CD1c-positive myeloid dendritic cell (primary cell): ENCODE measurements at regions not wholly inside any gene's neighbourhood (a gene's known extent, or its start where the extent isn't known, plus 50 kb on each side); places are given as distances from the start of the nearest gene placed in this dataset.
A peak's percentile ranks its signal among the peaks of the same experiment; 100 is the strongest.

Experiments
- DNase-seq: peaks from one replicate; pipeline ENCODE4 v3.0.0-alpha.2; 2016; ENCODE audit errors: extremely low spot score

DNA sequence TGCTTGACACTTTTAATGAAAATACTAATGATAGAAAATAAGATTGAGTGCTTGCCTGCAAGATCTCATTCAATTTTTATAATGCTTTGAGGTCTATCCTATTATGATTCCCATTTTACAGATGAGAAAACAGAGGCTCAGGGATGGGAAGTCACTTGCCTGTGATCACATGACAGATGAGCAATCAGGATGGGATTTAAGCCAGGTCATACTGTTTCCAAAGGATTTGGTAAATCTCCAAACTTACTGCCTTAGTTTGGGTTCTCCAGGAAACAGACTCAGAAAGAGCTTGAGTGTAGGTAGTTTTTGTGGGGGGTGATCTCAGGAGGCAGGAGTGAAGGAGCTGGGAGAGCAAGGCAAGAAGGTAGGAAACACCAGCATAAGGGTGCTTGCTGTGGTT, 456.3 kb downstream of the MAFB start:
- DNase-seq: no peak

DNA sequence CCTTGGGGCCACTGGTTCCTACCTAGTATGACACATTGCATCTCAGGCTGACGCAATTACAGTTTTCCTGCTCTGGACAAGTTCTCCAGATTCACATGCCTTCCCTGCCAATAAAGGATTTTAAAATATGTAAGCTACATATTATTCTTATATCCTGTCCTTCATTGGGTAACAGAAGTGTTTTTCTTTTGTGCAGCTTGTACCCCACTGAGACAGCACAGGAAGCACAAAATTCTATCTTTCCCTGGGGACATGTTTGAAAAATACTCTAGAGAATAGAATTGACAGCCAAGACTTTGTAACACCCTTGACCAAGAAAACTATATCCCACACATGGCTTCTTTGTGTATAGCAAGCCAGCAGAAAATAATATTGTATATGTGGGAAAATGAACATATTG, 456.8 kb downstream of the MAFB start:
- no peak for DNase-seq

DNA sequence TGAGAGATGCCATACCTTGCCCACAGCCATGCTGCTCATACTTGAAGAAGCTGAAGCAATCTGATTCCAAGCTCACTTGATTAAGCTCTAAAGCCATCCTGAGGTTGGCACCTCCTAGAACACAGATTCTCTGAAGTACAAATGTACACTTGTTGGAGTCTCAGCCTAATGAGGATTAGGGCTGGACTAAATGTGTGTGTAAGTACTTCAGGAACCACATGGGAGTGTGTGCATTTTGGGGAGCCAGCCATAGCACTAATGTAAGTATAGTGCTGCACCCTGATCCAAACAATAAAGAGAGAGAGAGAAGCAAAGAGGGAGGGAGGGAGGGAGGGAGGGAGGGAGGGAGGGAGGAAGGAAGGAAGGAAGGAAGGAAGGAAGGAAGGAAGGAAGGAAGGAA, 458.6 kb downstream of the MAFB start:
- no peak for DNase-seq

DNA sequence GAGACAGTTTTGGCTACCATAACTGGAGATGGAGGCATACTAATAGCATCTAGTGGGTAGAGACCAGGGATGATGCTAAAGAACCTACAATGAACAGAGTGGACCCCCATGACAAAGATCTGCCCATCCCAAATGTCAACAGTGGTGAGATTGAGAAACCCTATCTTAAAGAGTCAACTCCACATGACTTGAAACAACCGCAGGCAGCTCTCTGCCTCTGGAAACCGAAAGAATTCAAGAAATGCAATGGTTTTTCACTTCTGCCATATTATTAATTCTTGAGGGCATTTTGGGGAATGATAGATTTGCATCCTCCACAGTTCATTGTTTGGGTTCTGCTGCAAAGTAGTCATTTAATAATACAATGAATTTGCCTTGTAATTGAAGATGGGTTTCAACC, 463.4 kb downstream of the MAFB start:
- DNase-seq: no peak

DNA sequence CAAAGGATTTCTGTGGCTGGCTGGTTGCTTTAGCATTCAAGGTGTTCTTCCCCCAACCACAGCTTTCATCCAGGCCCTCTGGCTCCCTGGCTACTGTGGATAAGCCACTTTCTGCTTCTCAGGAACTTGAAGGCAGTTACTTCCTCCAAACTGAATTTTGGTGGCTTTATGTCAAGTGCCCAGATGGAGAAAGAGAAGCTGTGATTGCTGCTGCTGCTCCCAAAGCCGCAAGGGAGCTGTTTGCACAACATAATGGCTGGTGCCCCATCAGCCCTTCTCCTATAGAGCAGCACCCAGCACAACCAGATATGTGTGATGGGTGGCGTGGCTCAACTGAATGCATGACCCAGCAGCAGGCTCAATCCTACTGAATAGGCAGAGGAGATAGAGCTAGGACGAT, 465.2 kb downstream of the MAFB start:
- no peak for DNase-seq

DNA sequence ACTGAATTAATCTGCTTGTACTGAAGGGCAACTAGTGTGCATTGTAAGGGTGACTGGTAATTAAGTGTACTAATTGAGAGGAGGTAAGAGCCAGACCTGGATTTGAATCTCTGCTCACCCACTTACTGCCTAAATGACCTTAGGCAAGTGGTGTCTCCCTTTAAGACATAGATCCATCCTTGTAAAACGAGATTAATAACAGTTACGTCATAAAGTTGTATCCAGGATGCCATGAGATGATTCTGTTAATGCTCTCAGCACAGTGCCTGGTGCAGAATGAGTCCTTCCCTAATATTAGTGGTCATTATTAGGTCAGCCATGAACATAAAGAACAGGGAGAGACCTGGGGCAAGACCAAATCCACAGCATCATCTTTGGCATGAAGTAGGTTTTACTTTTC, 470.1 kb downstream of the MAFB start:
- no peak for DNase-seq

DNA sequence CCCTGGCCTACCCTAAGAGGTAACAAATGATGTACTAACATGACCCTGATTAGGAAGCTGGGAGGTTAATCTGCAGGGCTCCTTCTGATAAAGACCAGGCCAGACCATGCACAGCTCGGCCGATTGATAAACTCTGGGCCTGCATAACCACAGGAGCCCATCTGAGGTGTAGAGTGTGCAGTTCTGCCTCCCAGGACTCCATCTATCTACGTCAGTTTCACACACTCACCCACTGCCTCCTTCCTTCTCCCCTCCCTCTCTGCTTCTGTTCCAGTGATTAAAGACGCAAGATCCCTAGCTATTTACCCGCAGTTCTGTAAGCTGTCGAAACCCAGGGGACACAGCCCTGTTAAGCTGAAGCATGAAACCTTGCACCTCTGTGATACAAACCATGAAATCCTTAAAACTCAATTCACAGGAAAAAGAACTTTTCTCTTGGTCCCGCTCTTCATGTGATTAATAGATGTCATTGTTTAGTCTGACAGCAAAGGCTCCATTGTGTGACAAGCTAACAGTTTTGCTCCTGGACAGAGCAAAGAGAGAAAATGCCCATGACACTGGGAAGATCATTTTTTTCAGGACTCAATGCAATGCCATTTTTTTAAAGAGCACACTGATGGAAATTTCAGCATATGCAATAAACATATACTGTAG, 470.6 kb downstream of the MAFB start:
- no peak for DNase-seq

DNA sequence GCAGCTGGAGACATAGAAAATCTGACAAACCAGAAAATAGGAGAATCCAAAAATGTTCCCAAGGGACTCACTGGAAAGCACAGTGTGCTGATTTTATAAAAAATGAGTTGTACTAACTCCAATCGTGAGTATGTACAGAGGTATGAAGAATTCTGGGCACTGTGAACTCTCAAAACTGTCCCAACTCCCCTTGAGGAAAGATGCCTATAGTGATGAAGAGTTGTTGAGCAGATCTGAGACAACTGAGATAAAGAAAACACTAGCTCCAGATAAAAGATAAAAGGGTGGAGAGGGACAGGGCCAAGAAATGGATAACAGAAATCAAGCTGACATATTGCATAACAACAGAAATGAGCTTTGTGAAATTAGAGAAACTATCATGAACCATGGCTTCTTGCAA, 481.4 kb downstream of the MAFB start:
- no peak for DNase-seq

DNA sequence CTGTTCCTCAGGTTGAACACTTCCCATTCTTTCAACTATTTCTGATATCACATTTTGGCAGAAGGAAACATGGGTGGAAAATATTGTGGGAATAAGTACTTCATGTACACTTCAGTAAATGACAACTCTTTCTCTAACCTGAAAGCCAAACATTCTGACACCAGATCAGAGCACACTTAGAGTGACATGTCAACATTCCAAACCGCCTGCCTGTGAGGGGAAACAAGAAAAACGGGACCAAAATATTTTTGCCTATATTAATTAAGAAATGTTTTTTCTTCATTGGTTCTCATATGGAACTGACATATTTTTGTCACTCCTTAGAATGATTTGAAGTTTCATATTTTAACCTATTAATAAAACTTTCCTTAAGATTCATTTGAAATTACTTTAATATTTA, 483.1 kb downstream of the MAFB start:
- no peak for DNase-seq

DNA sequence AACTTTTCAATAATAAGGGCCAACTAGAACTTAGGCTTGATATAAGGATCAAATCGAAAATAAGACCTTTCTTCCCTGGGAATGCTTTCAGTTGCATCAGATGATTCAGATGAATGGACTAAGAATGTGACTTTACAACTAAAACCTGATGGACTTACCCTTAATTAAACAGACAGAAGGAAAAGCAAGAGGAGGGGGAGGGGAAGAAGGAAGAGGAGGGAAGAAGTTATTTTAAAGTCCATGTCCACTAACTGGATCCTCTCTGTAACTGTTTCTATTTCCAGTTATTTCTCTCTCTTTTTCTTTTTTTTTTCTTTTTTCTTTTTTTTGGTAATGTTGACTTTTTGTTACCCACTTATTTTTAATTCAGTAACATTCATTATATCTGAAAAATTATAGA, 486.0 kb downstream of the MAFB start:
- DNase-seq: no peak

DNA sequence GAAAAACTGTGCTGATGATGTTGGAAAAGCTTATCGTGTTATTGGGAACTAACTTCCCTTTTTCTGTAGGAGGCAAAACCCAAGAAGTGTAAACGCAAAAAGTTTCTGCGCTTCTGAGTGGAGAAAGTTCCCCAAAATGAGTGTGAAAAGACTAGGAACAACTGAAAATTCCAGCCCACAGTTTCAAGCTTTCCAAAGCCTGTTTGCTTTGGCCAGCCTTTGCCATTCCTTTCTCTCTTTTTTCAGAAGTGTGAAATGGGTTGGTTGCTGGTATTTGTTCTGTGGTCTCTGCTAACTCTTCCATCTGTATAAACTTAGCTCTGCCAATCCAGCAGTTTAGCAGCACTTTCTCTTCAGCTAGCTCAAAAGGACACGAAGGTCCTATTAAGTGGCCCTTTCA, 491.3 kb downstream of the MAFB start:
- DNase-seq: peak; percentile 52

DNA sequence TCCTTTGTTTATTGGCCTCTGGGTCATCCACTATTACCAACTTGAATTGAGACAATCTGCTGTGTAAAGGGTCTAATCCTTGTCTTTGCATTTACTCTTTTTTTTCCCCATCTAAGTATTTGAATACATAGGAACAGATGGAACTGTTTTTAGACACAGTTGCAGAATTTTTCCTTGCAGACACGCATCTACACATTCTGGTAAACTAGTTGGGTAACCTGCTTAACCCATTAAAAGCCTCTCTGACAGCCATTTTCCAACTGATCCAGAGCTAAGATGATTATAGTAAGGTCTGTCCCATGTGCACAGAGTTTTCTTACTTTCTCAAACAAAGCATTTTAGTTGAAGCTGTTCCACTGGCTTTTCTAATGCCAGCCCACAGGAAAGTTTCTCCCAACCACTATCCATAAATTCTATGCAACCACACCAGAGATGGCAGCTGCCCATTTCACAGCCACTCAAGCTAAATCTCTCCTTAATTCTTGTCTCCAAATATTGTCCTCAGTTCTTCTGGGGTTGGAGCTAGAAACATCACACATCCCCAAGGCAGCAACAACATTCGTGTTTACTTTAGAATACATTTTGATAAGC, 492.1 kb downstream of the MAFB start:
- no peak for DNase-seq

DNA sequence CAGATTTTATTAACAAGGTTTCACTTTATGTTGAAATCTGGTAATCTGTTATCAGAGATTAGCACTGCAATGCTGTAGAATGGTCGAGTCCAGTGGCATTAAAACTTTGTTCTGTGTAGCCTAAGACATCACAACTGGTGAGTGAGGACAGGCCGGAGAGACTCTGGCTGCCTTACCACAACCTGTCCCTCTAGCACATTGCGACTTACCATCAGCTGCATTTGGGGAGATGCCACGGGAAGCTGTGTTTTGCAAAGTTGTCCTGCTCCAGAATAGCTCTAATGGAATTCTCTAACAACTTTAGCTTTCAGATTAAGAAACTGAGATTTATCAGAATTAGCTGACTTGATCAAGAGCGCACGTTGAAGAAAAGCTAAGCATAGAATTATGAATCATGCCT, 493.3 kb downstream of the MAFB start:
- DNase-seq: no peak

DNA sequence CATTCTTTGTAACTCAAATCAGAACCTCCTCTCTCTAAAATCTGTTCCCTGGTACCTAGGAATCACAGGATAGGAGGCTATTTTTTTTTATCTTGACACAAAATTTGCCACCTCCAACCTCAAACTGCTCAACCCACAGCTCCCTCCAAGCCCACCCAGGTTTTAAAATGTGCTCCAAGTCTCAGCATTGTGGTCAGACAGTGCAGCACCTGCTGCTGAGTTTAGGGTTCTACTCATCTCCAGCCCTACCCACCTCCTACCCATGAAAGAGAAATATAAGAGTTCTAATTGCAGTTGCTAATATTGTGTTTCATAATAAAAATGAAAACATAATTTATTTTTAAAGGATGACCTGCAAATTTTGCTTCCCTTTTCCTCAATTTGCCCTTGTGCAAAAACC, 496.5 kb downstream of the MAFB start:
- DNase-seq: no peak

DNA sequence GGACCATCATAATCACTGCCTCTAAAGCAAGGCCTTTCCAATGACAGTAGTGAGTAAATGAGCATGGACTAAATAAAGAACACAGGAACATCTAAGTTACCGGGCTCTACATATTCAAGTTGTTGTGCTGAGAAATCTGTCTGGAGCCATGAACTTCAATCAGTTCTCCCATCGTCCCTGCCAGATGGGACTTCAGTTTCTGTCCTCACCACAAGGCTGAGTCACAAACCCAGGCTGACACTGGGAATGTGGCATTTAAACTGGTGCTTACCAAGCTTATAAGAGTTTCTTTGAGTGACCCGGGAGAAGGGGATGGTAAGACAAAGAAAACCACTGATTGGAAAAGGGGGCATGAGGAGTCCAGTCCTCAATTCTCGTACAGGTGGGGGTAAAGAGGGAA, 497.0 kb downstream of the MAFB start:
- DNase-seq: no peak

DNA sequence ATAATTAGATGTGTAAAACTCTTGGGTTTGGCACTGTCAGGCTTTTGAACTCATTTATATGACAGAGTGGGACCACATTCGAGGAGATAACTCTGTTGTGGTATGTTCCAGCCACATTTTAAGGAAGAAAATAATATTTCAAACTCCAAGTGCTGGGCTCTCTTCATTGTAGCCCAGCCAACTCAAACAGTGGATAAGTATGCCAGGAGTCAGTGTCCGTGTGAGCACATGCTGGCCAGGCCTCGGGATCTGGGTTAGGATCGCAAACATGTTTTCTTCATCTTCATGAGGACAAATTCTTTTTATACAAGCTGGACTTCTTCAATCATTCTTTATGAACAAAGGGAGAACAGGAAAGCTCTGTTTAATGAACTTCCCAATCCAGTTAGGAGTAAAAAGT, 497.5 kb downstream of the MAFB start:
- DNase-seq: no peak

DNA sequence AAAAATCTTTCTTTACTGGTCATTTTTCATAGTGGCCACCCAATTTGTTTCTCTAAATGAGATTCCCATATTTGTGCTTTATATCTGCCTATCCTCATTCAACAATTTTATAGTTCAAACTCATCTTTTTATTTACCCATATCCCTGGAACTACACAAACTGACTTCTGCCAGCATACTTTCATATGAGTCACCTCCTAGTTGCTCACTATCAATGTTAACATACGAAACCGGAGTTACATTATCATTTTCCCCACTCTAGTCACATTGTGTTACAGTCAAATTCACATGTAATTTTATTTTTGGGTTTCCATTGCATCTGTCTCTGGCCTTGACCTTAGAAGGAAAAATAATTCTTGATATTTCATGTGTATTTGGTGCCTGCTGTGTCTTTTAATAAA, 499.4 kb downstream of the MAFB start:
- no peak for DNase-seq

DNA sequence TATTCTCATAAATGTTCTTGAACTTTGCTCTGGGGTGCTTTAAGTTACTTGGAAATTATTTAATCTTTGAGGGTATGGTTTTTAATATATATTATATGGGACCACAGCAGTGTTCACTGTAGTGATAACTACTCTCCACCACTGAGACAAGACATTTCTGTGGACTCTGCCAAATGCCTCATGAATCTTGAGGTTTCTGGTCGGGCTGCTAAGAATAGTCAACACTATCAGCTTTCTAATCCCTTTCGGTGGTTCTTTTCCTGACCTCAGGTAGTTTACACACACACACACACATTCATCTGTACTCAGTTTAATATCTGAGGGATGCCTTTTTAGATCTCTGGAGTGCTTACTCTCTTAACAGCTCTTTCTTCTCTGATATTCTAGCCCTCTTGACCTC, 500.7 kb downstream of the MAFB start:
- no peak for DNase-seq

DNA sequence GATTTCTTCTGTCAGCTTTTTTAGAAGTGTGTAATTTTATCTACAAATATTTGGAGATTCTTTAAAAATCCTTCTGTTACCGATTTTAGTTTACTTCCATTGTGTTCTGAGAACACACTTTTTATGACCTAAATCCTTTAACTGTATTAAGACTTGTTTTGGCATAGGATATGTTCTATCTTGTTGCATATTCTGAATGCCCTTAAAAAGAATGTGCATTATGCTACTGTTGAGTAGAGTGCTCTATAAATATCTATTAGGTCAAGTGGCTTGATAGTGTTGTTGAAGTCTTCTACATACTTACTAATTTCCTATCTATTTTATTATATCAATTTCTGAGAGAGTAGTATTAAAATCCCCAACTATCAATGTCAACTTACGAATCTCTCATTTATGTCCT, 502.2 kb downstream of the MAFB start:
- DNase-seq: no peak

DNA sequence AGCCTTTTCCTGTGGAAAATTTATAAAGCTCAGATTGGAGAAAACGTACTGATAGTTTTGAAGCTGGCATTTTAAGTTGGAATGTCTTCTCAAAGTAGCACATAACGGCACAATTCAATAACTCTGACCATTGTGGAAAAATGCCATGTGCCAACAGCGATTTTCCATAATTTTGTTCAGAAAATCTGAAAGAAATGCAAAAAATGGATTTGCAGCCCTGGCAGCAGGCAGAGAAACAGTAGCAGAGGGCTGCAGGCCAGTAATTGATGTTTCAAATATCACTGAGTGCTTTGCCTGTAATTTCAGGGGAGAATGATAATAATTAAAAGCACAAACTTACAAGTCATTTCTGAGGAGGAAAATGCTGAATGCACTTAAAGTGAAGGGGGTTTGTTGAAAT, 507.4 kb downstream of the MAFB start:
- DNase-seq: no peak

DNA sequence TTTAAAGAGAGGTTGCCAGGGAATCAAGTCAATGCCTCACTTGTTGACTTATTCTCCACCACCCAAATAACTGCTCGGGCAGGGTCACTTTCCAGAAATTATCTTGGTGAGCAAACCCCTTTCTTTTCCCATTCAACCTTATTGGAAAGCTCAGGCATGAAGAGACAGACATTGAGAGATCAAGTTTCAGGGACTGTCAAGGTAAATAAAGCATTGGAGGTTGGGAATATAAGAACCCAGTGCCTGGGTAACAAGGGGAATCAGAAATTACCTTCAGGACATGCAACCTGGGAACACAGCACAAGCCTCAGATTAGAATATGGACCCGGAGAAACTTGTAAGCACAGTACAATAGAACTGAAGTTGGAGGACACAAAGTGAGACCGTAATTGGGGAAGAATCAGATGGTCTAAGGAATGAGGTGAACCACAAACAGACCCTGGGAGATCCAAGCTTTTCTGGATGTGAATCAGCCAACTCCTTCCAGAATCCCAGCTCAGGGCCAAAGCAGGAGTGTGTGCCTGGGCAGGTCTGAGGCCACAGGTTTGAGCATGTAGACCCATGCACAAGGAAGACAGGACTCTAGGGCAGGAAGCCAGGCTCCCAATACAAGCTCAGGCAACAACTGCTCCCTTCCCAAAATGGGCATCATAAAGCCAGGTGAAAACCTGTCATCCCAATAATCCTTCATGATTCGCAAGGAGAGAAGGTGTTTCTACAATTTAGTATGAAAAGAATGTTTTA, 512.8 kb downstream of the MAFB start:
- no peak for DNase-seq

DNA sequence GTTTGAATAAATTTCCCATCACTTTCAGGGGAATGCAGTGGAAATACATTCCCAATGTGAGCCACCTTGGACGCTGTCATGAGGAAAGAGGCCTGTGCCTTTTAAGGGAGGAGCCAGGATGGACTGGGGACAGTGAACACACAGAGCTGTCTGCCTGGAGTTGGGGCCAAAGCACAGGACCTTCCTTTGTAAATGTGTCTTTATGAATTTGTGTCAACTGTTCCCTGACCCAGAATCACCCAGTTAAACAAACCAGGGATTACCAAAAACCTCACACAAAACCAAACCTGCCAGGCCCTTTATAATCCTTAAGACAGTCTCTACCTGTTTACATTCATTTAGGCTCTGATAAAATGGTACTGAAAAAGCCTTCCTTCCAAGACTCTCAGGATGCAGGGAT, 513.7 kb downstream of the MAFB start:
- no peak for DNase-seq

DNA sequence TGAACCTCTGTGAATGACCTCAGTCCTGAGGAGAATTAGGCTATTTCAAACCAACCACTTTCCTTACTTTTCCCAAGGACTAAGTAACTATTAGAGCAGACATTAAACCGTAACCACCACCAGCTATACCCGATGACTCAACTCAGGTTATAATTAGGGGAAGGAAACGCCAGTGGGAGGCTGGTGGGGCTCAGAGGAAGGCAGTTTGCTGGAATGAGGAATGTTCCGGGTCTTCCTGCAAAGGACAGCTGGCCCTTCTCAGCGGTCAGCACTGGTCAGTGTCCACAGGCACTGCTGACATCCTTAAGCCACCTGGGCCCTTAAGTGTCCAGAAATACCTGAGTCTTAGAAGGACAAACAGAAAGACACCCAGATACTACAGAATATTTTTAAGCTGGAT, 515.2 kb downstream of the MAFB start:
- peak; percentile 44 for DNase-seq
